Activated CD8-positive, alpha-beta memory T cell treated with anti-CD3 and anti-CD28 coated beads for 48 hours (primary cell): ENCODE measurements at regions not wholly inside any gene's neighbourhood (a gene's known extent, or its start where the extent isn't known, plus 50 kb on each side); places are given as distances from the start of the nearest gene placed in this dataset.

Experiments used
- DNase-seq, 3 experiments: peaks; one replicate each; pipeline ENCODE4 v3.0.0-alpha.2; 2020; ENCODE audit warnings: low read depth in 2 of 3, low spot score in 2 of 3

DNA sequence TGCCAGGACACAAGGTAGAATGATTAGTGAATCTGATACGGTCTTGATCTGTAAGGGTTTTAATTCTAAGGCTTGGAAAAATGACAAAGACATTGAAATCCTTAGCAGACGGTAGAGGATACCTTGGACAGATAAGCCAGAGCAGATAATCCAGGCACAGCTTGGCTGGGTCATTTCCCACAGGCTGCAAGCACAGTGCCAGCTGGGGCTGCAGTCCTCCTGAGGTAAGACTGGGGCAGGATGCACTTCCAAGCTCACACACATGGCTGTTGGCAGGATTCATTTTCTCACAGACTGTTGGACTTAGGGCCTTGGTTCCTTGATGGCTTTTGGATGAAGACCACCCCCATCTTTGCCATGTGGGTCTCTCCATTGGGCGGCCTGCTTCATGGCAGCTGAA is 63.2 kb upstream of the BMPER start:
- no peak for DNase-seq

DNA sequence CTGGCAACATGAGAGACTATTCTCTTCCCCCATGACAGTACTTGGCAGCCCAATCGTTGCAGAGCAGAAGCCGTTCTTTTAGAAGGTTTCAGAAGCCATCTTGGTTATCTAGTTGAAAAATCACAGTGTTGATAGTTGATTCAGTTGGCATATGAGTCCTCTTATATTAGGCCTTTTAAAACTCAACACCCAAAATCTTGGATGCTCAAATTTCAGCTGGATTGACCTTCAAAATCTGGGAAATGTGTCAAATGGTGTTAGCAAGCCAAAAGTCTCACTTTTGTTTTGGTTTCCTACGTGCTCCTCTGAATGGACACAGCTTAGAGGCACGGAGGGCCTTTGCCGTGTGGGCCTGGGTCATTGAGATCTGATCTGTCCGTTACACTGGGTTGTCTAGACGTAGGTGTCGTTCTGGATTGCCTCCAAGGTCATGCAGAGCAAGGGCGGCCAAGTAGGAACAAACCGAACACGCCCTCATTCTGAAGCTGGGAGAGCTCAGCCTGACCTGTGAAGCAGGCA is 59.3 kb upstream of the BMPER start:
- DNase-seq = no peak

GRCh38 chr7:33849004-33849403 is 56.3 kb upstream of the BMPER start:
- DNase-seq = no peak

DNA sequence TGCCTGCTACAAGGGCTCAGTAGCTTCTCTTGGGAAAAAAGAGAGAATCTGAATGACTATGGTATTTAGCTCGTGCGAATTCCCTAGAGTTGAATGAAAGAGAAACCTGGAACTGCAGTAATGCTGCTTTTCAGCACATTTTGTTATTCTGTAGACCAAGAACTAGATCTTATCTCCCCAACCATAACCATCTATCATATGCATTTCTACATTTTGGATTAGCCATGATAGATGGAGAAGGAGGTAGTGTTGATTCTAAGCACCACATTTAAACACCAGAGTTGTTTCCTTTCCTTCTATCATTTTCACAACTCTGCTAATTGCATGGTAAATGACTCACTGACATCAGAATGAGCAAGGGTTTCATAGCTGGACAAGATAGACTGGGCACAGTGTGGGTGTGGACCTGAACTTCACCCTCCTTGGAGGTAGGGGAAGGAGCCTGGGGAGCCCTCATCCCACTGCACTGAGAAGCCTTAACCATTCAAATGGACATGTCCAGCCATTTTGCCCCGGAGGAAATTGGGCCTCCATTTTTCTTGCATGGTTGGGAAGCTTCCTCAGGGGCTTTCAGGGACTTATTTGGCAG is 55.3 kb upstream of the BMPER start:
- DNase-seq = no peak

GRCh38 chr7:33850768-33851167 is 54.6 kb upstream of the BMPER start:
- no peak for DNase-seq

- DNase-seq = no peak
These were observed 52.5 kb upstream of the BMPER start for GRCh38 chr7:33852838-33853237.

DNA sequence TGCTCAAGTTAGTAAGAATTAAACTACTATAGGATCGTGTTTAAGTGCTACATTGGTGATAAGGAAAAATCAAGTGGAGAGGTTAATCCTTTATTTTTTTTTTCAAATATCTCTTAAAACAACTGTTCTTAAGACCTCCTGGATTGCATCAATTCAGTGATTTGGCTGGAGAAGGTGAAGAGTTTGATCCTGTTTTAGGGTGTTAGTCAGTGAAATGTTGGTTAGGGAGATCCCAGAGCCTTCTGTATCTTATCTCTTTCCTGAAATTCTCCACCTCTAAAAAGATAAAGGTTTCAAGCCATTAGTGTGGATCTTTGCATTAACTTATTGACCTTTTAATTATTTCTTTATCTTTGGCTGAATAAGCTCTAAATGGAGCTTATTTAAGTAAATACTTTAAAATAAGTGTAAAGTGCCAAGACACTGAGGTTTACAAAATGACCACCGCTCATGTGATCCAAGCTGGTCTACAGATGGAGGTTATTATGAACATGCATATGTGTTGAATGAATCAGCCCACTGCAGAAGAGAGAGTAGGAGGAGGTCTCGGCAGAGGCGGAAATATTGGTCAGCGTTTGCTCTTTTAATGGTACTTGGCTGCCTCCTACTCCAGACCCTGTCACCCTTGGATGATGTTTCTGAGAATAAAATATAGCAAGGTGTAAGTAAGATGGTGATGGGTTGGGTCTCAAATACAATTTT is 51.8 kb upstream of the BMPER start:
- DNase-seq = no peak

- no peak for DNase-seq
These were observed 51.2 kb upstream of the BMPER start for GRCh38 chr7:33854178-33854577.

DNA sequence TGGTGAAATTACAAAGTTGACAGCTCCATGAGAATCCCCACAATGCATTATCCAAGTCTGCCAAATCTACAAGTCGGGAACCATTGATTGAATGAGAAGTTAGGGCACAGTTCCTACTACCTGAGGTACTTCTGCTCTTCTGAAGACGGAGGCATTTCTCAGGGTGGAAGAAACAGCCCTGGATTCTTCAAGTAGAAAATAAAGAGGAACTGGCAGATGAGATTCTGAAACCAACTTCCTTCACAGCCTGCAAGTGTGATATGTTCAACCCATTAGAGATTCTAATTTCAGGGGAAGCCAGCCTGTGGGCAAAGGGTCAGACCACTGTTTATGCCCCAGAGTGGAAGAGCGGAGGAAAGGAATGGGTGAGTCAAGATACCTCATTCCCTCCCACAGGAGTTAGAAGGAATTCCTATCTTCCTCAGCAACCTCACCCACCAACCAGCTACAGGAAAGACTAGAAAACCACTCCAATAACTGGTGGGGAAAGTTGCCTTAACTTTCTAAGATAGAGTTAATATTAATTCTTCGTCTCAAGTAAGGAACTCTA is 50.5 kb upstream of the BMPER start:
- no peak for DNase-seq
